ENCODE measurements at regions not wholly inside any gene's neighbourhood (a gene's known extent, or its start where the extent isn't known, plus 50 kb on each side); places are given as distances from the start of the nearest gene placed in this dataset.

DNA sequence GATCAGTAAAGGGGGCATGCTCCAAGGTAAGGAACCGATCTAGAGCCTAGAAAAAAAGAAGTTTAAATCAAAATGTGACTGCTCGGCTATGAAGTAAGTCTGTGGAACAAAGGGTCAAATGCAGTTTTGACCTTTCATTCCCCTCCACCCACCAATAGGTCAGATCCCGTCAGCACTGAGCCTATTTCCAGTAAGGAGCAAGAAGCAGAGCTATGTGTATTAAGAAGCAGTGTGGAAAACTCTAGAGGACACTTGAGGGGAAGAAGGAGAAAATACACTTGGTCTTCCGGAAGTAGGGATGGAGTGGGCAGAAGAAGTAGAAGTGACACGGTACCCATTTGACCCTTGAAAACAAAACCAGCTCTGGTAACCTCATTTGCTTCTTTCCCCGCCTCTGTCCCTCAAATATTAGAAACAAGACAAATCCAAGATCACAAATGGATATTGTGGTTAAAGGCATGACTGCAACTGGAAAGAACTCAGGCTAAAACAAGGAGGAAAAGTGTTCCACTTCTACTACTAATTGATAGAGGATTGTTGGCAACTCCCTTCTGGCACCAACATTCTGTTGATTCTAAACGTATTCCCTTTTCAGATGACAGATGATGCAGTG is 888.3 kb upstream of the NR2F2 start:
- Histone ChIP-seq H3K36me3 (no peaks in the 10 kb centered on the region), H3K4me3 (no peak overlapping the region), H3K27me3 (peaks cover 54% of the 10 kb centered on the region), H3K9me3 (peaks cover 5% of the 10 kb centered on the region; the same call in 1 of the 2 replicates), H3K4me1 (peaks cover 5% of the 10 kb centered on the region), H4K20me1 (no peaks in the 10 kb centered on the region), H3K27ac (no peak overlapping the region), H3K4me2 (no peak overlapping the region), H3K9ac (no peak overlapping the region)
- TF ChIP-seq Cebpa-rat (IDR thresholded peaks at IDR 0.05): no peak

GRCh38 chr15:95444860-95445259 is 885.6 kb upstream of the NR2F2 start:
- Histone ChIP-seq H3K27me3 (peaks cover 68% of the 10 kb centered on the region), H3K9ac (no peak overlapping the region), H4K20me1 (no peaks in the 10 kb centered on the region), H3K27ac (no peak overlapping the region), H3K4me1 (peaks cover 11% of the 10 kb centered on the region), H3K36me3 (no peaks in the 10 kb centered on the region), H3K4me3 (no peak overlapping the region), H3K9me3 (peaks cover 5% of the 10 kb centered on the region; the same call in 1 of the 2 replicates), H3K4me2 (no peak overlapping the region)
- no peak for TF ChIP-seq Cebpa-rat (IDR thresholded peaks at IDR 0.05)

DNA sequence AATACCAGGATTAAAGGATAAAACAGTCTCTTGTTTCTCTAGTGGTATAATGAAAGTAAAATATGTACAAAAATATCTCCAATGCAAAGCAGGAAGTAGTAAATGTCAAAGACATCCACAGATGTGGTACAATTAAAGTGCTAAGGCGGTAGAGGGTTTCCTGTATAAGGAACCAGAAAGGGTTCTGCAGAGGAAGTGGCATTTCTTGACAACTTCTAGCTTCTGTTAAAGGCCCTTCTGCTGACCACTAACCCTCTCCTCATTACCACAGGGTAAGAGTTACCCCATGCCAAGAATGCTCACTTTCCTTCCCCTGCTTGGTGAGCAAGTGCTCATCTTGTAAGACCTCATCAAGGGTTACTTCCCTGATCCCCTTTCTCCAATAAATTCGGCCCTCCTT is 883.6 kb upstream of the NR2F2 start:
- Histone ChIP-seq H3K4me1 (peaks cover 11% of the 10 kb centered on the region), H3K4me3 (no peak overlapping the region), H4K20me1 (no peaks in the 10 kb centered on the region), H3K27ac (no peak overlapping the region), H3K27me3 (peaks cover 68% of the 10 kb centered on the region), H3K9me3 (peaks cover 5% of the 10 kb centered on the region; the same call in 1 of the 2 replicates), H3K9ac (no peak overlapping the region), H3K36me3 (no peaks in the 10 kb centered on the region), H3K4me2 (peak overlapping the region; percentile 47)
- TF ChIP-seq Cebpa-rat (IDR thresholded peaks at IDR 0.05): no peak

DNA sequence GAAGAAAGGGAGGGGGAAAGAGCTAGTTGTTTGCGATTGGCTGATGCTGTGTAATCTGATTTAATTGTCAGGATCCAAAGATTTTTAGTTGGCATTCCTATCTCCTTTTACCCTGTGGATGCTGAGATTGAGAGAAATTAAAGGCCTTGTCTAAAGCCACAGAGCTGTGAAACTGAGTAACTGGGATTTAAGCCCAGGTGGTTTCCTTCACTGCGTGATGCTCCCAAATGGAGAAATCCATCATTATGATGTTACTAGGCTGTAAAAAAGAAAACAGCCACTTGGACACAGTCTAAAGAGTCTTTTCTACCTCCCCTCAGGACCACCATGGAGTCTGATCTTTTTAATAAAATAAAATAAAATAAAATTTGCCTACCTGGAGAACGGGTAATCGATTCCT is 883.0 kb upstream of the NR2F2 start:
- no peak overlapping the region for H3K9ac ChIP-seq
- peaks cover 5% of the 10 kb centered on the region; the same call in 1 of the 2 replicates for H3K9me3 ChIP-seq
- H3K27ac ChIP-seq: no peak overlapping the region
- peaks cover 65% of the 10 kb centered on the region for H3K27me3 ChIP-seq
- H3K36me3 ChIP-seq: no peaks in the 10 kb centered on the region
- no peaks in the 10 kb centered on the region for H4K20me1 ChIP-seq
- H3K4me3 ChIP-seq: no peak overlapping the region
- peak overlapping the region; percentile 47 for H3K4me2 ChIP-seq
- TF ChIP-seq Cebpa-rat (IDR thresholded peaks at IDR 0.05): no peak
- peaks cover 11% of the 10 kb centered on the region for H3K4me1 ChIP-seq

- Histone ChIP-seq H3K27me3 (peaks cover 53% of the 10 kb centered on the region), H3K9me3 (peaks cover under 1% of the 10 kb centered on the region; the same call in 1 of the 2 replicates), H3K36me3 (no peaks in the 10 kb centered on the region), H3K9ac (no peak overlapping the region), H3K4me3 (no peak overlapping the region), H4K20me1 (no peaks in the 10 kb centered on the region), H3K27ac (no peak overlapping the region), H3K4me1 (peaks cover 11% of the 10 kb centered on the region), H3K4me2 (no peak overlapping the region)
- no peak for TF ChIP-seq Cebpa-rat (IDR thresholded peaks at IDR 0.05)
These were observed 881.8 kb upstream of the NR2F2 start for GRCh38 chr15:95448531-95449229.

GRCh38 chr15:95449230-95449628 is 881.3 kb upstream of the NR2F2 start:
- Histone ChIP-seq H3K4me2 (no peak overlapping the region), H3K36me3 (no peaks in the 10 kb centered on the region), H3K9ac (no peak overlapping the region), H4K20me1 (no peaks in the 10 kb centered on the region), H3K27ac (no peak overlapping the region), H3K4me3 (no peak overlapping the region), H3K4me1 (peaks cover 11% of the 10 kb centered on the region), H3K9me3 (no peaks in the 10 kb centered on the region), H3K27me3 (peaks cover 47% of the 10 kb centered on the region)
- TF ChIP-seq Cebpa-rat (IDR thresholded peaks at IDR 0.05): no peak

DNA sequence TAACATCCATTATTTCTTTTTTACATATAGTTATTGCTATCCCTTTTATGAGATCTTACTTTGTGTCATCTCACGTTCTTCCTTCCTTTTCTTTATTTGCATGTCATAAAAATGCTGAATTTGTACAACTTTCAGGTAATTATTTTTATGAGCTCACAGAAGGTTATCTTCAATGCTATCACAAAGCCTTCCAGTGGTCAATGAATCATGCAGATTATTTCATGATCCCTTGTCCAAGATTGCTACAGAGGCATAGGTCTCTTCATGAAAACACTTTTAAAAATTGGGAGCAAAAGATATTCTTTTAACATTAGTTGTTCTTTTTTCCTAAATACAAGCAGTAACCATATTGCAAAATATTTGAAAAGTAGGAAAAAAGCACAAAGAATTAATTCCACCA is 880.1 kb upstream of the NR2F2 start:
- Histone ChIP-seq H4K20me1 (no peaks in the 10 kb centered on the region), H3K9me3 (no peaks in the 10 kb centered on the region), H3K4me2 (no peak overlapping the region), H3K9ac (no peak overlapping the region), H3K27ac (no peak overlapping the region), H3K36me3 (no peaks in the 10 kb centered on the region), H3K27me3 (peaks cover 36% of the 10 kb centered on the region), H3K4me3 (no peak overlapping the region), H3K4me1 (peaks cover 11% of the 10 kb centered on the region)
- TF ChIP-seq Cebpa-rat (IDR thresholded peaks at IDR 0.05): no peak

DNA sequence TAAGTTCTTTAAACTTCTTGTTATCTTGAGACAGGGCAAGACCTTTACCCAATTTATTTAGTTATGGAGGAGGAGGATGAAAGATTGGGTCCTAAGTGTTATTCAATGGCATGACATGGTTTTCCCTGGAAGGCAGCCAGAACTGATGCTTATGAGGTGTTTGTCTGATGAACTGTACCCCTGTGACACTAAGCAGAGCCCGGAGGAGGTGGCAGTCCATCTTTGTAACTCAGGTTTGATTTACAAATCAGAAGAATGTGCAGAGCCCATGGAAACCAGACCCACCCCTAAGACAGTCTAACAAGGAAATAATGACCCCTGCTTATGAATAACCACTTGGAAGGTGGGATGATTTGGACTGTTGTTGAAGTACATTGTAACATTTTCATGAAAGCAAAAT is 878.6 kb upstream of the NR2F2 start:
- Histone ChIP-seq H3K4me1 (peaks cover 15% of the 10 kb centered on the region), H3K27ac (no peak overlapping the region), H3K4me2 (no peak overlapping the region), H3K4me3 (no peak overlapping the region), H4K20me1 (no peaks in the 10 kb centered on the region), H3K27me3 (peaks cover 28% of the 10 kb centered on the region), H3K9me3 (no peaks in the 10 kb centered on the region), H3K36me3 (no peaks in the 10 kb centered on the region), H3K9ac (no peak overlapping the region)
- TF ChIP-seq Cebpa-rat (IDR thresholded peaks at IDR 0.05): no peak

DNA sequence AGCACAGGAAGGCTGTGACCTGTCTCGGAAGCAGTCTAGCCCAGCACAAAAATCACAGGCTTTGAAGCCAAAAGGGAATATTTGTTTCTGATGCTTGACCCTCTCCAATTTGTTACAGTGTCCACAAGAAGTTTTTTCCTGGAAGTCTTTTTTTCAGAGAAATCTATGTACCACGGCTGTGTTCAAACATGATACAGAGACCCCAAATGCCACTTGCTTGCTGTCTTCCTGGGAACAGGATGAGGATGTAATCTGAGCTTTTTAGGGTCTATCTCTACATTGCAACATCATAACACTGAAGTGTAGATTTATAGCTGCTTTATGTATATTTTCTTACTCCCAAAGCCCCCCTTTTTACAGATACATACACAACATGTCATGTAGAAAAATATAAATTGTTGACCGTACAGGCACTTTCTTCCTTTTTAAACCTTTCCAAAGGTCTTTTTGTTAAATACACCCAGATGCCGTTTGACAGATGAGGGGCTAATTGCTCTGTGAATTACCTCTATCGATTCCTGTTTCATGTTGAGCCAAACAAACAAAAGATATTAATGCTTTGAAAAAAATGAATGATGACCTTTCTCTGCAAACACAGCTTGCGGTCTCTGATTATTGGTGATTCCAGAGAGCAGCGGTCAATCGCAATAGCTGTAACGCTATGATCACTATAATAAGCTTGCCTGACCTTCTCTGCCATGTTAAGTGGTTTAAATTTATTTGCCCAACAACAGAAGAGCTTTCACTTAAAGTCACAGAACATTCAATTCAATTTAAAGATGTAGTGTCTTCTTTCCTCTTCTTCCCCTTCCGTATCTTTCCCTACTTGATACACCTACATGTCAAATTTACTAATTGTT is 875.9 kb upstream of the NR2F2 start:
- H4K20me1 ChIP-seq: no peaks in the 10 kb centered on the region
- no peak overlapping the region for H3K9ac ChIP-seq
- H3K9me3 ChIP-seq: no peaks in the 10 kb centered on the region
- H3K36me3 ChIP-seq: no peaks in the 10 kb centered on the region
- no peak overlapping the region for H3K4me2 ChIP-seq
- H3K4me3 ChIP-seq: no peak overlapping the region
- no peak for TF ChIP-seq Cebpa-rat (IDR thresholded peaks at IDR 0.05)
- H3K4me1 ChIP-seq: peaks cover 6% of the 10 kb centered on the region
- peaks cover 14% of the 10 kb centered on the region; the same call in 1 of the 2 replicates for H3K27me3 ChIP-seq
- H3K27ac ChIP-seq: no peak overlapping the region

- Histone ChIP-seq H3K4me1 (peaks cover 6% of the 10 kb centered on the region), H3K27ac (no peak overlapping the region), H3K9me3 (no peaks in the 10 kb centered on the region), H4K20me1 (no peaks in the 10 kb centered on the region), H3K9ac (no peak overlapping the region), H3K36me3 (no peaks in the 10 kb centered on the region), H3K4me2 (no peak overlapping the region), H3K27me3 (no peaks in the 10 kb centered on the region), H3K4me3 (no peak overlapping the region)
- no peak for TF ChIP-seq Cebpa-rat (IDR thresholded peaks at IDR 0.05)
These were observed 873.0 kb upstream of the NR2F2 start for GRCh38 chr15:95457520-95457919.

All from BLaER1 (cell line).